ENCODE measurements at regions not wholly inside any gene's neighbourhood (a gene's known extent, or its start where the extent isn't known, plus 50 kb on each side); places are given as distances from the start of the nearest gene placed in this dataset.

- ATAC-seq (ENCODE audit: low read depth) = peak; percentile 86
- no peaks in the 10 kb centered on the region for H3K36me3 Mint-ChIP-seq
- H3K4me3 Mint-ChIP-seq = no peak overlapping the region
- H3K4me1 Mint-ChIP-seq = peaks cover 2% of the 10 kb centered on the region
- no peak overlapping the region for H3K27ac Mint-ChIP-seq
- peak; percentile 63 to 73 for DNase-seq (ENCODE audit: low spot score in 2 of 2)
- no peaks in the 10 kb centered on the region for H3K9me3 Mint-ChIP-seq
- H3K27me3 Mint-ChIP-seq = peaks cover 1% of the 10 kb centered on the region
These were observed 170.3 kb upstream of the ZBED5 start for GRCh38 chr11:11028017-11028692.

GRCh38 chr11:11027288-11027687 lies 169.4 kb upstream of the ZBED5 start:
- Mint-ChIP-seq H3K36me3 (no peaks in the 10 kb centered on the region), H3K4me3 (no peak overlapping the region), H3K9me3 (no peaks in the 10 kb centered on the region), H3K27ac (no peak overlapping the region), H3K27me3 (peaks cover 2% of the 10 kb centered on the region), H3K4me1 (peaks cover 5% of the 10 kb centered on the region)
- ATAC-seq (ENCODE audit: low read depth) (no peak), DNase-seq (ENCODE audit: low spot score in 2 of 2) (no peak)

- H3K27me3 Mint-ChIP-seq = peaks cover 2% of the 10 kb centered on the region
- H3K4me1 Mint-ChIP-seq = peaks cover 17% of the 10 kb centered on the region
- ATAC-seq (ENCODE audit: low read depth) (no peak), DNase-seq (ENCODE audit: low spot score in 2 of 2) (no peak)
- H3K27ac Mint-ChIP-seq = no peak overlapping the region
- H3K36me3 Mint-ChIP-seq = no peaks in the 10 kb centered on the region
- H3K9me3 Mint-ChIP-seq = no peaks in the 10 kb centered on the region
- no peak overlapping the region for H3K4me3 Mint-ChIP-seq
These were observed 167.2 kb upstream of the ZBED5 start for GRCh38 chr11:11025087-11025486.

GRCh38 chr11:11022125-11022730 lies 164.4 kb upstream of the ZBED5 start:
- no peaks in the 10 kb centered on the region for H3K9me3 Mint-ChIP-seq
- no peak overlapping the region for H3K4me3 Mint-ChIP-seq
- DNase-seq (ENCODE audit: low spot score in 2 of 2) (peak in 1 of 2 donors; percentile 26), ATAC-seq (ENCODE audit: low read depth) (no peak)
- H3K27ac Mint-ChIP-seq = no peak overlapping the region
- peaks cover 2% of the 10 kb centered on the region for H3K27me3 Mint-ChIP-seq
- peaks cover 18% of the 10 kb centered on the region for H3K4me1 Mint-ChIP-seq
- H3K36me3 Mint-ChIP-seq = no peaks in the 10 kb centered on the region

DNA sequence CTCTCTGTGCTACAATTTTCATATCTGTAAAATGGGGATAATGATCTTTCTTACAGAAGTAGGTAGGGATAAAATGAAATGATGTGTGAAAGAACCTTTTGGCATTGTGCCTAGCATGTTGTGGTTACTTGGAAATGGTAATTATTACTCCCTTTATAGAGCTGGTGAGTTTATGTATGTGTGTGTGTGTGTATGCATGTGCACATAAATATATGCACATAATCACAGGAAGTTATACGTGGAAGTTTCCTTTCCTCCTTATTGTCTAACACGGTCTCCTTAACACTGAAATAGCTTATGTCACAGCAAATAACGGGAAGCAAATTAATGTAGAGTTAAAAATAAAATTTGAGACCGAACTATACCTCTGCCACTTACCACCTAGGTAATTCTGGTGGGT lies 163.7 kb upstream of the ZBED5 start:
- peaks cover 2% of the 10 kb centered on the region for H3K27me3 Mint-ChIP-seq
- H3K9me3 Mint-ChIP-seq = no peaks in the 10 kb centered on the region
- no peaks in the 10 kb centered on the region for H3K36me3 Mint-ChIP-seq
- no peak overlapping the region for H3K27ac Mint-ChIP-seq
- H3K4me1 Mint-ChIP-seq = peaks cover 18% of the 10 kb centered on the region
- ATAC-seq (ENCODE audit: low read depth) = no peak
- H3K4me3 Mint-ChIP-seq = no peak overlapping the region
- no peak for DNase-seq (ENCODE audit: low spot score in 2 of 2)

GRCh38 chr11:11020747-11021149 lies 162.9 kb upstream of the ZBED5 start:
- ATAC-seq (ENCODE audit: low read depth) = no peak
- no peak overlapping the region for H3K4me3 Mint-ChIP-seq
- peaks cover 2% of the 10 kb centered on the region for H3K27me3 Mint-ChIP-seq
- no peak overlapping the region for H3K27ac Mint-ChIP-seq
- H3K36me3 Mint-ChIP-seq = no peaks in the 10 kb centered on the region
- peaks cover 18% of the 10 kb centered on the region for H3K4me1 Mint-ChIP-seq
- H3K9me3 Mint-ChIP-seq = no peaks in the 10 kb centered on the region
- no peak for DNase-seq (ENCODE audit: low spot score in 2 of 2)

DNA sequence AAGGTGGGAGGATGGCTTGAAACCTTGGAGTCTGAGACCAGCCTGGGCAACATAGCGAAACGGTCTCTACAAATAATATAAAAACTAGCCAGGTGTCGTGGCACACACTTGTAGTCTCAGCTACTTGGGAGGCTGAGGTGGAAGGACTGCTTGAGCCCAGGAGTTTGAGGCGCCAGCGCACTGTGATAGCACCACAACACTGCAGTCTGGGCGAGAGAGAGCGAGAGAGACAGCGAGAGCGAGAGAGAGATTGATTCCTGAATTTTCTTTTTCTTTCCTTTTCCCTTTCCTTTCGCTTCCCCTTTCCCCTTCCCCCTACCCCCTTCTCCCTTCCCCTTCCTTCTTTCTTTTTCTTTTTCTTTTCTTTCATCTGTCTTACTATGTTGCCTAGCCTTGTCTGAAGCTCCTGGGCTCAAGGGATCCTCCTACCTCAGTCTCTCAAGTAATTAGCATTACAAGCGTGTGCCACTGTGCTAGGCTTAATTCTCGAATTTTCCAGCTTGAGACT lies 162.4 kb upstream of the ZBED5 start:
- Mint-ChIP-seq H3K9me3 (no peaks in the 10 kb centered on the region), H3K4me3 (no peak overlapping the region), H3K4me1 (peaks cover 18% of the 10 kb centered on the region), H3K27me3 (peaks cover 2% of the 10 kb centered on the region), H3K36me3 (no peaks in the 10 kb centered on the region), H3K27ac (no peak overlapping the region)
- ATAC-seq (ENCODE audit: low read depth) = no peak
- DNase-seq (ENCODE audit: low spot score in 2 of 2) = no peak

DNA sequence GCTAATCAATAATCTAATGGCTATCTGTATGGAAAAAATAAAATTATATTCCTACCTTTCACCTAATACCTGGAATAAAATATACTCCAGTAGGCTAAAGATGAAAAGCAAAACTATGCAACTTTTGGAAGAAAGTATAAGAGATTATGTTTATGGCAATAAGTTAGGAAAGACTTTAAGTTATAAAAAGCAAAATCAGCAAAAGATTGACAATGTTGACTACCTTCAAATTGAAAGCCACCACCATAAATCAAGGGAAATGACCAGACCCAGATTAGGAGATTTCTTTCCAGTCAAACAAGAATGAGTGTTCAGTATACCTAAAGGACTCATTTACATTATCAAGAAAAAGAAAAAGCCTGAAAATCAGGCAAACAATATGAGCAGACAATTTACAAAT lies 159.1 kb upstream of the ZBED5 start:
- Mint-ChIP-seq H3K27ac (no peak overlapping the region), H3K27me3 (peaks cover 1% of the 10 kb centered on the region), H3K9me3 (no peaks in the 10 kb centered on the region), H3K4me3 (no peak overlapping the region), H3K36me3 (no peaks in the 10 kb centered on the region), H3K4me1 (peaks cover 22% of the 10 kb centered on the region)
- ATAC-seq (ENCODE audit: low read depth) (no peak), DNase-seq (ENCODE audit: low spot score in 2 of 2) (no peak)

DNA sequence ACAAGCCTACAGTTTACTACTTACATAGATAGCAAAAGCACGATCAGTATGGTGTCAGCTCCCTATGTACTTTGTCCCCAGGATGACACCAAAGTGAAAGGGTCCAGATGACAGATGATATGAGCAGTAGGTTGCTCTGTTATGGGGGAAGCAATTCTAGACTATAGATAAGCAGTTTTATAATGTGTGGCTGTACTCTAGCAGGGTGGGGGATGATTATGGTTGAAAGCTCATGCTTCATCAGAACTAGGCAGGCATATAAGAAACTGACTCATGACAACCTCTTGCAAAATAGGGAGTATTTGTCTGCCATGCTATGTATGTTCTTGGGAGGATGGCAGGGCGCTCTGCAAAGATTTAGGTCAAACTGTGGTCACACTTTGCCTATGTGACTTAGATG lies 158.2 kb upstream of the ZBED5 start:
- ATAC-seq (ENCODE audit: low read depth) (no peak), DNase-seq (ENCODE audit: low spot score in 2 of 2) (no peak)
- Mint-ChIP-seq H3K27me3 (peaks cover 1% of the 10 kb centered on the region), H3K4me3 (no peak overlapping the region), H3K4me1 (peaks cover 24% of the 10 kb centered on the region), H3K27ac (no peak overlapping the region), H3K9me3 (no peaks in the 10 kb centered on the region), H3K36me3 (no peaks in the 10 kb centered on the region)

DNA sequence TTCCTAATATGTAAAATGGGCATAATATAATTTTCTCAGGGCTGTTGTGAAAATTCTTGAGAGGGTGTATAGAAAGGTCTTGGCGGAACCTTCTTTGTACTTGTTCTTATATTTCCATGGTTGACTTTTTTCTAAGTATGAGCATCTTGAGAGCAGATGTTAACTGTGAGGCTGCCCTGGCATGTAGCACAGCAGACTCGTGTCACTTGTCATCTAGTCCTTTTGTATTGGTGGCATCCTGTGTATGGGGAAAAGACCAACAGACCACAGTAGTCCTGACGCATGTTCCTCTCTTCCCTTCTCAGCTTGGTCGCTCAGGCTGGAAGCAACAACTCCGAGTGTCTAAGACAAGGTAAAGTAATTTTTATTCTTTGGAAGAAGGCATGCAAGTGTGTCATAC lies 153.8 kb upstream of the ZBED5 start:
- peaks cover 13% of the 10 kb centered on the region for H3K27me3 Mint-ChIP-seq
- no peak overlapping the region for H3K4me3 Mint-ChIP-seq
- no peak for DNase-seq (ENCODE audit: low spot score in 2 of 2)
- peak; percentile 28 for ATAC-seq (ENCODE audit: low read depth)
- H3K27ac Mint-ChIP-seq = peak overlapping the region; percentile 10
- H3K9me3 Mint-ChIP-seq = no peaks in the 10 kb centered on the region
- H3K36me3 Mint-ChIP-seq = no peaks in the 10 kb centered on the region
- H3K4me1 Mint-ChIP-seq = peaks cover 20% of the 10 kb centered on the region

DNA sequence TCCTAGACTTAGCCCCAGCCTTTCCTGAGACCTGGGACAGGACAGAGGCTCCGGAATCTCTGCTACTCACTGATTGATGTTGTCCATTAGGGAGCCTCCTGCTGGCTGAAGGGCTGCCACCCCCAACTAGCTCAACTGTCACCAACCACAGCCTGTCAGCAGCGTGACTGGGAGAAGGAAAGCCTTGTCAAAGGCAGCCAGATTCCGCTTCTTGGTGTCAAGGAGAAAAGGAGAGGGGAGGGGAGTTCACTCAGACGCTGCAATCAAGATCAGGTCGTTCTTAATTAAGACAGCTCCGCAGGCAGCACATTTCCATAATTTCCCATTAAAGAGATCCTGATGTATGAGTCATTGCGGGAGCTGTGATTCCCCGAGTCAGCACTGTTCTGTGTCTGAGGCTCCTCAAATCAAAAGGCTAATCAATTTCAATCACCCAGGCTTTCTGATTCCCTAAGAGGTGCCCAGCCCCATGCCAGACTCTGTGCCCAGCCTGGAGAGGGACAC lies 152.8 kb upstream of the ZBED5 start:
- H3K27me3 Mint-ChIP-seq = peaks cover 13% of the 10 kb centered on the region
- H3K9me3 Mint-ChIP-seq = no peaks in the 10 kb centered on the region
- peak overlapping the region; percentile 31 for H3K4me3 Mint-ChIP-seq
- ATAC-seq (ENCODE audit: low read depth) = no peak
- no peak for DNase-seq (ENCODE audit: low spot score in 2 of 2)
- peaks cover 3% of the 10 kb centered on the region for H3K36me3 Mint-ChIP-seq
- H3K27ac Mint-ChIP-seq = peak overlapping the region; percentile 10
- H3K4me1 Mint-ChIP-seq = peaks cover 20% of the 10 kb centered on the region

DNA sequence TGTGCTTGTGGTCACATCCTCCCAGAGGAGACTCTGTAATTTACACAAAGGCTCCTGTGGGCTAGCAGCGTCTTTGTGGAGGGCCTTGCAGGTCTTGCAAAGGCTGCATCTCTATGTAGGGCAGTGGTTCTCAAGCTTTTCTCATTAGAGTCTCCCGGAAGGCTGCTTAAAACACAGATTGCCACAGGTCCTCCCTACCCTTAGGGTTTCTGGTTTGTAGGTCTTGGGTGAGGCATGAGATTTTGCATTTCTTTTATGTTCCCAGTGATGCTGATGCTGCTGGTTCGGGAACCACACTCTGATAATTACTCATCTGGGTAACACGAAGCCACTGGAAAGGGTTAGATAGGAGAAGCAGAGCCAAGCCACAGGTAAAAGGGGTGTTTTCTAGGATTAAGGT lies 151.3 kb upstream of the ZBED5 start:
- no peak overlapping the region for H3K4me3 Mint-ChIP-seq
- no peak overlapping the region for H3K27ac Mint-ChIP-seq
- ATAC-seq (ENCODE audit: low read depth) (no peak), DNase-seq (ENCODE audit: low spot score in 2 of 2) (no peak)
- H3K27me3 Mint-ChIP-seq = peaks cover 16% of the 10 kb centered on the region
- peaks cover 20% of the 10 kb centered on the region for H3K4me1 Mint-ChIP-seq
- peaks cover 1% of the 10 kb centered on the region for H3K9me3 Mint-ChIP-seq
- peaks cover 7% of the 10 kb centered on the region for H3K36me3 Mint-ChIP-seq

- Mint-ChIP-seq H3K27ac (no peak overlapping the region), H3K36me3 (peaks cover 7% of the 10 kb centered on the region), H3K27me3 (peaks cover 21% of the 10 kb centered on the region), H3K9me3 (peaks cover 1% of the 10 kb centered on the region), H3K4me3 (no peak overlapping the region), H3K4me1 (peaks cover 11% of the 10 kb centered on the region)
- ATAC-seq (ENCODE audit: low read depth) = no peak
- no peak for DNase-seq (ENCODE audit: low spot score in 2 of 2)
These were observed 146.2 kb upstream of the ZBED5 start for GRCh38 chr11:11004069-11004468.

DNA sequence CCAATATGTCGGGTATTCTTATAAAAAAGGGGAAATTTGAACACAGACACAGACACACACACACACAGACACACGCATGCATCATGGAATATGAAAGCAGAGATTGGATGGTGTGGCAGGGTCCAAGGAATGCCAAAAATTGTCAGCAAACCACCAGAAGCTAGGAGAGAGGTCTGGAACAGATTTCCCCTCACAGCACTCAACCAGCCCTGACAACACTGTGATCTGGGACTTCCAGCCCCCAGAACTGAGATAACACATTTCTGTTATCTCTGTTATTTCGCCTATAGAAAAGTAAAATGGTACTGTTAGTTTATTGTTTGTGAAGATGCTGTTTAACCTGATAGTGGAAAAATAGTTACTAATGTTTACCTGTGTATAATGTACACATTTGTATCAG lies 145.4 kb upstream of the ZBED5 start:
- H3K4me1 Mint-ChIP-seq = peaks cover 11% of the 10 kb centered on the region
- H3K27me3 Mint-ChIP-seq = peaks cover 19% of the 10 kb centered on the region
- H3K36me3 Mint-ChIP-seq = peaks cover 7% of the 10 kb centered on the region
- no peak overlapping the region for H3K27ac Mint-ChIP-seq
- H3K9me3 Mint-ChIP-seq = peaks cover 1% of the 10 kb centered on the region
- ATAC-seq (ENCODE audit: low read depth) (no peak), DNase-seq (ENCODE audit: low spot score in 2 of 2) (no peak)
- H3K4me3 Mint-ChIP-seq = no peak overlapping the region

All from memory B cell (primary cell).